RPMI7951 (cell line): ENCODE measurements at regions not wholly inside any gene's neighbourhood (a gene's known extent, or its start where the extent isn't known, plus 50 kb on each side); places are given as distances from the start of the nearest gene placed in this dataset.

Experiments
- DNase-seq: peaks from one replicate; pipeline ENCODE4 v3.0.0-alpha.2; 2012; ENCODE audit warnings: low read depth

- DNase-seq = no peak
Observed at GRCh38 chr13:74674720-74675119, 540.5 kb upstream of the KLF12 start.

GRCh38 chr13:74669149-74669548 lies 534.9 kb upstream of the KLF12 start:
- DNase-seq = no peak

- DNase-seq = no peak
Observed at GRCh38 chr13:74667656-74668203, 533.5 kb upstream of the KLF12 start.

DNA sequence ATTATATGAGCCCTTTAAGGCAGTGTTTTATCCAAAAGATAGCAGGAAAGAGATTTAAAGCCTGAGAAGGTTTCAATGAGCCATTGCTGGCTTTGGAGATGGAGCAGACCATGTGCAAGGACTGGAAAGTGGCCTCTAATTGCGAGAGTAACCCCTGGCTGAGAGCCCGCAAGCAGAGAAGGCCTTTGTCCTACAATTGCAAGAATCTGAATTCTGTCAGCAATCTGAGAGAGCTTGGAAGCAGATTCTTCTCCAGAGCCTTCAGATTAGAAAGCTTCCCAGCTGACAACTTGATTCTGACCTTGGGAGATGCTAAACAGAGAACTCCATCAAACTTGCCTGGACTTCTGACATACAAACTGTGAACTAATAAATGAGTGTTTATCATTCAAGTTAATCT lies 528.7 kb upstream of the KLF12 start:
- DNase-seq = no peak

GRCh38 chr13:74661851-74662250 lies 527.6 kb upstream of the KLF12 start:
- DNase-seq = peak; percentile 4

GRCh38 chr13:74657765-74658164 lies 523.6 kb upstream of the KLF12 start:
- DNase-seq = no peak

GRCh38 chr13:74651121-74651520 lies 516.9 kb upstream of the KLF12 start:
- DNase-seq = no peak

DNA sequence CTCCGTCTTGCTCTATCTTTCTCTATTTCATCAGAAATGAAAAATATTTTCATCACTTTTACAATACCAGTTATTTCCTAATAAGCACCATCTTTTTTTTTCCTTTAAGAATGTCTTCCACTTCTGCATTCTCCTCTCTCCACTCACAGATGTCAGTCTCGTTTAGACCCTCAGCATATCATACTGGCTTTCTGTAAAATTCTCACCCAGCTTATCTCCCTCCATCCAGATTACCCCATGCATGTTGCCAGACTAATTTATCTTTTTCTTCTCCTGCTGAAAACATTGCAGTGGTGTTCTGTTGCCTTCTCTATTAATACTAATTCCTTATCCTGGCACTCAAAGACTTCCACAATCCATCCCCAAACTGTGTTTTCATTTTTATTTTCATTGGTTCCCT lies 513.8 kb upstream of the KLF12 start:
- DNase-seq = no peak

DNA sequence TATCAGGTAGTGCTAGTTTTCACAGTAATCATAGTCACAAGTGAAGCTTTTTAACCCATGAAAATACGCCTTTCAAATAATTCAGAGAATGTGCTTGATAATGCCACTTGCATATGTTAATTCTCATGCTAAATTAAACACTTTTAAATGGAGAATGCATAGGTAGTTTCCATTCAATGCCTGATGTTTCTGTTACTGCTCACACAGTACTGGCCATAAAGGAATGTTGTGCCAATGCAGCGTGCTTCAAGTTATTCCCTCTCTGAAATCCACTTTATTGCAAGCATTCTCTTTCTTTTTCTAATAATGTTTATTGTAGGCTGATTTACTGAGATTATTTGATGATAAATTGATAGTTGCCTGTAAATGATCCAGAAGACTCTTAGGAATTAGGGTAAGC lies 513.0 kb upstream of the KLF12 start:
- no peak for DNase-seq

GRCh38 chr13:74646091-74646490 lies 511.9 kb upstream of the KLF12 start:
- no peak for DNase-seq

DNA sequence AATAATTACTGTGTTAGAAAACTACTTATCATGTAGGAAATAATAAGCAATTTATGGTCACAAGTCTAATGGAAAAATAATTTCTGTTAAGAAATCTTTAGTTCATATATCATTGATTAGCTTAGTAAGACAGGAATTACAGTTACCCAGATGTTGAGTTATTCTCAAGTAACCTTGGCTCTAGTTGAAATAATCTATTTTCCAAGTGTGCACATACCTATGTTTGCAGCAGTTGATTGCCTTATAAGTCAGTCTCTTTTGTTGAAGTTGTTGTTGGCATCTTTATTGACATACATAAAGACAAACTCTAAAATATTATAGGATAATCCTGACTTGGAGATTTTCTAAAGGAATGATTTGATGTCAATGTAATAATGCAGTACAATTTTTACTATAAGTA lies 511.4 kb upstream of the KLF12 start:
- DNase-seq = no peak

DNA sequence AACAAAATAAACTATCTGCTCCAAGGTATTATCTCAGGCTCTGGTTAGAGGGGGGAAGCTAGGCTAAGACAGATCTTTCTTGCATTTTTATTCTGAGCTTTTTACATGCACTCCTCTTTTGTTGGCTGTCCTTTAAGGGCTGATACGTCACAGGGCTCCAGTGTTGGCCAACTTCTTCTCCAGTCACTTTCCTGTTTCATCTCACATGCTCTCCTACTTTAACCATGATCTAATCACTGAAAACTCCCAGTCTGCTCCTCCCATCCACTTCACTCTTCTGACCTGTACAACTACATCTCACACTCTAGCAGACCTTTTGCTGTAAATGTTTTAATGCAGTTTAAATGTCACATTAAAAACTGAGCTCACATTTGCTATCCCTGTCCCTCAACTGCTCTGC lies 510.0 kb upstream of the KLF12 start:
- DNase-seq = no peak

DNA sequence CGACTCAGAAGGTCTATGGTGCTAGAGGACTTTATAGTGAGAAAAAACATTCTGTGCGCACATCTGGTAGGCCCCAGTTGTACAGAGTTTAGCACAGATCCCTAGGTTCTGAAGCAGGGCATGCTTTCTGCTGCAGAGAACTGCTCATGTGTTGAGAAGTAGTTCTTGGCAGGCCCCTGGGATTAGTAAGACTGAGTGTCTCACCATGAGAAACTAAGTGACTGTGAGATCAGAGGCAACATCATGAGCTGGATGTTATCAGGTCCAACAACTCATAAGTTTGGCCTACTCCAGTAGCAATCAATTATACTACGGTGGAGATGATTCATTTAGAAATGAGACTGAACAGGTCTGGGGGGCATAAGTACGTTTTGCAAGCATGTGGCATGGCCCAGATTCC lies 507.4 kb upstream of the KLF12 start:
- DNase-seq = no peak

DNA sequence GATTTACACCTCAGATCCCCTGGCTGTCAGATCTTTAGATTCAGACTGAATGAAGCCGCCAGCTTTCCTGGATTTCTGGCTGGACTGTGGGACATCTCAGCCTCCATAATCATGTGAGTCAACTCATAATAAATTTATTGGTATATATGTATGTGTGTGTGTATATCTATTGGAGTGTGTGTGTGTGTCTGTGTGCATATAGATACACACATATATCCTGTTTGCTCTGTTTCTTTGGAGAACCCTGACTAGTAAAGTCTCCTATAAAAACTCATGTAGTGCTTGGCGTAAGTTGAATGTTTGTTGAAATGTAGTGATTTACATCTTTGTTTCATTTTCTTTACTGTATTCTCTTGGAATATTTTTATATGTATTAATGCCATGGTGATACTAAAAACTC lies 499.5 kb upstream of the KLF12 start:
- DNase-seq = no peak

DNA sequence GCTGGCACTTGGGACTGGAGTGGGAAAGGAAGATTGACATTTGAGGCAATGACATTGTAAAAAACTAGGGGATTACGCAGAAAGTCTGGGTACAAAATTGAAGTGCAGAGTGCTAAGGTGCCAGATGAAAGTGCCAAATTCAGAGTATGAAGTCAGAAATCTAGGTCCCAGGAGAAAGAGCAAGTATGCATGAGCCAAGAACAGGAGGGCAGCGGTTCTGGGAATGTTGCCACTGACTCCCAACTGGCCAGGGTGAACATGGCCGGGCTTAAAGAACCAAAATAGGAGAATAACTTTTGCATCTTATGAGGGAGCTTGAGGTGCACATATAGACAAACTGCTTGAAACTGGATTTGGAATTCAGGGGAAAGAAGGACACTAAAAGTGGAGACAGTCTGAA lies 495.8 kb upstream of the KLF12 start:
- DNase-seq = no peak

- DNase-seq = no peak
Observed at GRCh38 chr13:74625541-74625940, 491.3 kb upstream of the KLF12 start.

DNA sequence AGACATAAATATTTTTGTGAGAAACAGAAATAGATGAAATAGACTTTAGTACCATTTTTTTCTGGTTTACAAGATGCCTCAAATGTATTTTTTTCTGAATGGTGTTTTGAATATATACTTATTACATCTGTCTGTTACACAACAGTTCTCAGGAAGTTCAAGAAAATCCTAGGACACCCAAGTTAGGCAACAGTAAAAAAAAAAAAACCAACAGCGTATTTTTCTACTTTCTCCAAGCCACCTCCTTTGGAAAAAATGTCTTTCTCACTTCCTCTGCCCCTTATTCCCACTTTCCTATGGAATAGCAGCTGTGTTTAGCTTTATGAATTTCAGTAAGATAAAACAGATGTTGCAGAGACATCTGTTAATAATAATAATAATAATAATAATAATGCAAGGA lies 489.6 kb upstream of the KLF12 start:
- DNase-seq = no peak

GRCh38 chr13:74622284-74622683 lies 488.1 kb upstream of the KLF12 start:
- no peak for DNase-seq

GRCh38 chr13:74620711-74621110 lies 486.5 kb upstream of the KLF12 start:
- DNase-seq = no peak

GRCh38 chr13:74620308-74620707 lies 486.1 kb upstream of the KLF12 start:
- DNase-seq = no peak

DNA sequence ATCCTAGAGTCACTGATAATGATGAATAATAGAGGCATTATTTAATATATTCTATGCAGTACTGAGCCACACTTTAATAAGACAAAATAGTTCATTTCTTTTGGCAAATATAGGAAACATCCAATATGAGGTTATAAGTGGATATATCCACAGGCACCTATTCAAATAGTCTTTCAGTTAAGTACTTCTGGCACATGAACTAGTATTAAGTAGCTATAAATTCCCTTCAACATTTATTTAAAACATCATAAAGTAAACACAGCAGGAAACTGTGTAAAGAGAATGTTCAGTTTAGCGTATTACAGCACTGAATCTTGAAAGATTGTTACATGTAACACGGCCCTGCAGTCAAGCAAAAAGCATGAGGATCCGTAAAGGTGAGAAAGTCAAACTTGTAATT lies 463.3 kb upstream of the KLF12 start:
- no peak for DNase-seq

DNA sequence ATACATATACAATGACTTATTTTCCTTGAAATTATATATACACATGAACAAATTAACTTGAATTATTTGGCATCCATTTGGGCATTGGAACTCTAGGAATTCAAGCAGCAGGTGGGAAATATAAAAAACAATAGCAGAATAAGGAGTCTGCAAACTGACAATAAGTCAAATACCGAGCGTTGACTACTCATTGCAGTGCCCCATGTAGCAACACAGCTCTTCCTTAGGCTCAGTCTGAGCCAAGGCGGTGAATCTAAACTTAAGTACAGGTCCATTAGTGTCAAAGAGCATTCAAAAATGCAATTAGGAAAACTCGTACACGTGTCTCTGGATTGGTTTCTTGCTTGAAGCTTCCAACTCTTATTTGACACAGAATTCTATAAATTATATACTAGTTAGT lies 462.5 kb upstream of the KLF12 start:
- no peak for DNase-seq

- no peak for DNase-seq
Observed at GRCh38 chr13:74593688-74594087, 459.5 kb upstream of the KLF12 start.

- no peak for DNase-seq
Observed at GRCh38 chr13:74586847-74587246, 452.6 kb upstream of the KLF12 start.

- no peak for DNase-seq
Observed at GRCh38 chr13:74576420-74576819, 442.2 kb upstream of the KLF12 start.
